SK-N-SH treated with all-trans-retinoic acid at 6 μM for 48 hours (cell line): ENCODE measurements at regions not wholly inside any gene's neighbourhood (a gene's known extent, or its start where the extent isn't known, plus 50 kb on each side); places are given as distances from the start of the nearest gene placed in this dataset.

Experiments
- ATAC-seq: fragments of 200-7000 bp; cut with Tn5 transposase; 3 replicates; pipeline ENCODE4 v1.9.1; 2020; ENCODE audit warnings: mild to moderate bottlenecking, moderate library complexity
- ARNTL ChIP-seq: fragments of 450-650 bp; formaldehyde crosslinking; IDR thresholded peaks from 2 replicates; pipeline ENCODE4 v1.5.0; 2020; ENCODE audit warnings: low read depth, mild to moderate bottlenecking, moderate library complexity, borderline replicate concordance
- BACH2 ChIP-seq: fragments of 250-450 bp; sonication (Bioruptor Pico); IDR thresholded peaks from 2 replicates; pipeline ENCODE4 v1.9.0; 2021; ENCODE audit warnings: mild to moderate bottlenecking, borderline replicate concordance
- CSDC2 ChIP-seq: fragments of 250-450 bp; sonication (Bioruptor Pico); IDR thresholded peaks from 2 replicates; pipeline ENCODE4 v1.5.0; 2020; ENCODE audit warnings: mild to moderate bottlenecking, moderate library complexity
- ESRRG ChIP-seq: fragments of 250-450 bp; sonication (Bioruptor Pico); IDR thresholded peaks from 2 replicates; pipeline ENCODE4 v1.6.1; 2021; ENCODE audit warnings: mild to moderate bottlenecking
- GLIS3 ChIP-seq: fragments of 250-450 bp; sonication (Bioruptor Pico); IDR thresholded peaks from 2 replicates; pipeline ENCODE4 v1.5.0; 2020; ENCODE audit warnings: mild to moderate bottlenecking, moderate library complexity
- ISL1 ChIP-seq: fragments of 250-450 bp; sonication (Bioruptor Pico); IDR thresholded peaks from 2 replicates; pipeline ENCODE4 v2.1.2; 2022; ENCODE audit warnings: mild to moderate bottlenecking, moderate library complexity
- OSR1 ChIP-seq: fragments of 250-450 bp; sonication (Bioruptor Pico); IDR thresholded peaks from 2 replicates; pipeline ENCODE4 v1.8.0; 2022; ENCODE audit warnings: moderate library complexity, mild to moderate bottlenecking, inconsistent platforms
- PPARA ChIP-seq: fragments of 250-450 bp; sonication (Bioruptor Pico); IDR thresholded peaks from 2 replicates; pipeline ENCODE4 v1.5.0; 2020; ENCODE audit warnings: mild to moderate bottlenecking, borderline replicate concordance
- RARB ChIP-seq: fragments of 250-450 bp; sonication (Bioruptor Pico); IDR thresholded peaks from 2 replicates; pipeline ENCODE4 v1.8.0; 2021; ENCODE audit warnings: mild to moderate bottlenecking, moderate library complexity
- SNAI2 ChIP-seq: fragments of 250-450 bp; sonication (Bioruptor Pico); IDR thresholded peaks from 2 replicates; pipeline ENCODE4 v1.5.0; 2020; ENCODE audit warnings: mild to moderate bottlenecking, moderate library complexity
- TCF4 ChIP-seq: fragments of 250-450 bp; sonication (Bioruptor Pico); IDR thresholded peaks from 2 replicates; pipeline ENCODE4 v1.8.0; 2021; ENCODE audit warnings: mild to moderate bottlenecking, moderate library complexity, borderline replicate concordance
- TOX ChIP-seq: fragments of 250-450 bp; sonication (Bioruptor Pico); IDR thresholded peaks from 2 replicates; pipeline ENCODE4 v1.8.0; 2021; ENCODE audit warnings: mild to moderate bottlenecking, moderate library complexity, borderline replicate concordance
- ZC3H10 ChIP-seq: fragments of 250-450 bp; sonication (Bioruptor Pico); IDR thresholded peaks from 2 replicates; pipeline ENCODE4 v1.5.1; 2021; ENCODE audit warnings: mild to moderate bottlenecking, moderate library complexity
- ZFP3 ChIP-seq: fragments of 250-450 bp; sonication (Bioruptor Pico); IDR thresholded peaks from 2 replicates; pipeline ENCODE4 v1.5.0; 2020; ENCODE audit warnings: mild to moderate bottlenecking, moderate library complexity
- ZFP30 ChIP-seq: fragments of 450-650 bp; formaldehyde crosslinking; IDR thresholded peaks from 2 replicates; pipeline ENCODE4 v1.5.0; 2022; ENCODE audit warnings: mild to moderate bottlenecking, moderate library complexity
- ZNF565 ChIP-seq: fragments of 450-650 bp; formaldehyde crosslinking; conservative IDR thresholded peaks from 2 replicates; pipeline ENCODE4 v1.5.0; 2020; ENCODE audit warnings: low read depth, mild to moderate bottlenecking, moderate library complexity
- TF ChIP-seq, protein P1 (sequence below): fragments of 250-450 bp; sonication (Bioruptor Pico); IDR thresholded peaks from 2 replicates; pipeline ENCODE4 v1.5.1; 2020; ENCODE audit warnings: low read depth, mild to moderate bottlenecking, moderate library complexity
- TF ChIP-seq, protein P2 (sequence below): fragments of 250-450 bp; sonication (Bioruptor Pico); IDR thresholded peaks from 2 replicates; pipeline ENCODE4 v1.8.0; 2020; ENCODE audit warnings: mild to moderate bottlenecking, moderate library complexity, borderline replicate concordance
- TF ChIP-seq, protein P3 (sequence below): fragments of 250-450 bp; sonication (Bioruptor Pico); IDR thresholded peaks from 2 replicates; pipeline ENCODE4 v1.5.0; 2020; ENCODE audit warnings: mild to moderate bottlenecking, moderate library complexity
- TF ChIP-seq, protein P4 (sequence below): fragments of 250-450 bp; sonication (Bioruptor Pico); IDR thresholded peaks from 2 replicates; pipeline ENCODE4 v1.8.0; 2021; ENCODE audit warnings: low read depth, mild to moderate bottlenecking, moderate library complexity, borderline replicate concordance

DNA sequence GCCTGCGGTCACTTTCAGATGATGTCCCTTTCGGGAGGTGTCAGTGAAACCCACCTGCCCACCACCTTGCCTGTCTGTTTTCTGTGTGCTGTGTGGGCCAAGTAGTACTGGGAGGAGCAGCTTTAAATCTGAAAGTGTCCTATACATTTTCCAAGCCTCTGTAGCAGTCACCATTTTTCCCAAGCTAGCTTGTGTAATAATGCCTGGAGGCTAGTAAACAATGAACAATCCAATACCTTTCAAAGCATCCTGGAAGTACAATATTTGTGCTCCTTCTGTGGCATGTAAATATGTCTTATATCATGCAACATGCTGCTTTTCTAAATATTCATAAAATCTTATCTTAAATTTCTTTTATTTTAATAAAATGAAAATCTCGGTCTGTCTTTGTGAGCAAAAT is 111.6 kb upstream of the C1GALT1C1 start (continued):
- TF ChIP-seq, protein P1, sequence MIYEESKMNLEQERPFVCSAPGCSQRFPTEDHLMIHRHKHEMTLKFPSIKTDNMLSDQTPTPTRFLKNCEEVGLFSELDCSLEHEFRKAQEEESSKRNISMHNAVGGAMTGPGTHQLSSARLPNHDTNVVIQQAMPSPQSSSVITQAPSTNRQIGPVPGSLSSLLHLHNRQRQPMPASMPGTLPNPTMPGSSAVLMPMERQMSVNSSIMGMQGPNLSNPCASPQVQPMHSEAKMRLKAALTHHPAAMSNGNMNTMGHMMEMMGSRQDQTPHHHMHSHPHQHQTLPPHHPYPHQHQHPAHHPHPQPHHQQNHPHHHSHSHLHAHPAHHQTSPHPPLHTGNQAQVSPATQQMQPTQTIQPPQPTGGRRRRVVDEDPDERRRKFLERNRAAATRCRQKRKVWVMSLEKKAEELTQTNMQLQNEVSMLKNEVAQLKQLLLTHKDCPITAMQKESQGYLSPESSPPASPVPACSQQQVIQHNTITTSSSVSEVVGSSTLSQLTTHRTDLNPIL (CRISPR knock-in tag): no peak
- TF ChIP-seq ZNF565 (CRISPR knock-in tag): no peak

DNA sequence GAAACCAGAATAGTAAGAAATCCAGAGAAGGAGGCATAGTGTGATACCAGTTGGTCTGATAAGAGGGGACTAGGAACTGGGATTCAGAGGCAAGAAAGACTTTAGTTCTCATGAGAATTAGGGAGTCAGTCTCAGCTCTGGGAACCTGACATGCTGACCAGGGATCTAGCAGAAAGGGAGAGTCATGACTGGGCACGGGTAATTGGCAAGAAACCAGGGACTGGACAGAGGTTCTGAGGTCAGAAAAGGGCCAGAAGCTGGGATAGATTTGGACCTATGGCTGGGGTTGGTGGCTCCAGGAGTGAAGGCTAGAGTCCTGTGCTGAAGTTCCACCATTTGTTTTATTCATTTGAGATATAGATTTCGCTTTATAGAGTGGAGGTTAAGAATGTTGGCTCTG is 110.2 kb upstream of the C1GALT1C1 start:
- no peak for ATAC-seq
- TF ChIP-seq, protein P2, sequence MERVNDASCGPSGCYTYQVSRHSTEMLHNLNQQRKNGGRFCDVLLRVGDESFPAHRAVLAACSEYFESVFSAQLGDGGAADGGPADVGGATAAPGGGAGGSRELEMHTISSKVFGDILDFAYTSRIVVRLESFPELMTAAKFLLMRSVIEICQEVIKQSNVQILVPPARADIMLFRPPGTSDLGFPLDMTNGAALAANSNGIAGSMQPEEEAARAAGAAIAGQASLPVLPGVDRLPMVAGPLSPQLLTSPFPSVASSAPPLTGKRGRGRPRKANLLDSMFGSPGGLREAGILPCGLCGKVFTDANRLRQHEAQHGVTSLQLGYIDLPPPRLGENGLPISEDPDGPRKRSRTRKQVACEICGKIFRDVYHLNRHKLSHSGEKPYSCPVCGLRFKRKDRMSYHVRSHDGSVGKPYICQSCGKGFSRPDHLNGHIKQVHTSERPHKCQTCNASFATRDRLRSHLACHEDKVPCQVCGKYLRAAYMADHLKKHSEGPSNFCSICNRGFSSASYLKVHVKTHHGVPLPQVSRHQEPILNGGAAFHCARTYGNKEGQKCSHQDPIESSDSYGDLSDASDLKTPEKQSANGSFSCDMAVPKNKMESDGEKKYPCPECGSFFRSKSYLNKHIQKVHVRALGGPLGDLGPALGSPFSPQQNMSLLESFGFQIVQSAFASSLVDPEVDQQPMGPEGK (CRISPR knock-in tag): no peak
- TF ChIP-seq ZFP3 (CRISPR knock-in tag) (no peak), ISL1 (no peak), RARB (CRISPR knock-in tag) (no peak), CSDC2 (CRISPR knock-in tag) (no peak), ZNF565 (CRISPR knock-in tag) (no peak), PPARA (CRISPR knock-in tag) (no peak), ESRRG (CRISPR knock-in tag) (no peak), SNAI2 (CRISPR knock-in tag) (no peak), TOX (no peak), ZFP30 (no peak), TCF4 (no peak), OSR1 (CRISPR knock-in tag) (no peak), ZC3H10 (CRISPR knock-in tag) (no peak), ARNTL (no peak), BACH2 (CRISPR knock-in tag) (no peak)
- TF ChIP-seq, protein P1 (CRISPR knock-in tag): no peak
- TF ChIP-seq, protein P3, sequence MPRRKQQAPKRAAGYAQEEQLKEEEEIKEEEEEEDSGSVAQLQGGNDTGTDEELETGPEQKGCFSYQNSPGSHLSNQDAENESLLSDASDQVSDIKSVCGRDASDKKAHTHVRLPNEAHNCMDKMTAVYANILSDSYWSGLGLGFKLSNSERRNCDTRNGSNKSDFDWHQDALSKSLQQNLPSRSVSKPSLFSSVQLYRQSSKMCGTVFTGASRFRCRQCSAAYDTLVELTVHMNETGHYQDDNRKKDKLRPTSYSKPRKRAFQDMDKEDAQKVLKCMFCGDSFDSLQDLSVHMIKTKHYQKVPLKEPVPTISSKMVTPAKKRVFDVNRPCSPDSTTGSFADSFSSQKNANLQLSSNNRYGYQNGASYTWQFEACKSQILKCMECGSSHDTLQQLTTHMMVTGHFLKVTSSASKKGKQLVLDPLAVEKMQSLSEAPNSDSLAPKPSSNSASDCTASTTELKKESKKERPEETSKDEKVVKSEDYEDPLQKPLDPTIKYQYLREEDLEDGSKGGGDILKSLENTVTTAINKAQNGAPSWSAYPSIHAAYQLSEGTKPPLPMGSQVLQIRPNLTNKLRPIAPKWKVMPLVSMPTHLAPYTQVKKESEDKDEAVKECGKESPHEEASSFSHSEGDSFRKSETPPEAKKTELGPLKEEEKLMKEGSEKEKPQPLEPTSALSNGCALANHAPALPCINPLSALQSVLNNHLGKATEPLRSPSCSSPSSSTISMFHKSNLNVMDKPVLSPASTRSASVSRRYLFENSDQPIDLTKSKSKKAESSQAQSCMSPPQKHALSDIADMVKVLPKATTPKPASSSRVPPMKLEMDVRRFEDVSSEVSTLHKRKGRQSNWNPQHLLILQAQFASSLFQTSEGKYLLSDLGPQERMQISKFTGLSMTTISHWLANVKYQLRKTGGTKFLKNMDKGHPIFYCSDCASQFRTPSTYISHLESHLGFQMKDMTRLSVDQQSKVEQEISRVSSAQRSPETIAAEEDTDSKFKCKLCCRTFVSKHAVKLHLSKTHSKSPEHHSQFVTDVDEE (CRISPR knock-in tag): no peak
- TF ChIP-seq, protein P4, sequence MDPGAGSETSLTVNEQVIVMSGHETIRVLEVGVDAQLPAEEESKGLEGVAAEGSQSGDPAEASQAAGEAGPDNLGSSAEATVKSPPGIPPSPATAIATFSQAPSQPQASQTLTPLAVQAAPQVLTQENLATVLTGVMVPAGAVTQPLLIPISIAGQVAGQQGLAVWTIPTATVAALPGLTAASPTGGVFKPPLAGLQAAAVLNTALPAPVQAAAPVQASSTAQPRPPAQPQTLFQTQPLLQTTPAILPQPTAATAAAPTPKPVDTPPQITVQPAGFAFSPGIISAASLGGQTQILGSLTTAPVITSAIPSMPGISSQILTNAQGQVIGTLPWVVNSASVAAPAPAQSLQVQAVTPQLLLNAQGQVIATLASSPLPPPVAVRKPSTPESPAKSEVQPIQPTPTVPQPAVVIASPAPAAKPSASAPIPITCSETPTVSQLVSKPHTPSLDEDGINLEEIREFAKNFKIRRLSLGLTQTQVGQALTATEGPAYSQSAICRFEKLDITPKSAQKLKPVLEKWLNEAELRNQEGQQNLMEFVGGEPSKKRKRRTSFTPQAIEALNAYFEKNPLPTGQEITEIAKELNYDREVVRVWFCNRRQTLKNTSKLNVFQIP: no peak
- TF ChIP-seq, all 23 proteins: peak for 0

DNA sequence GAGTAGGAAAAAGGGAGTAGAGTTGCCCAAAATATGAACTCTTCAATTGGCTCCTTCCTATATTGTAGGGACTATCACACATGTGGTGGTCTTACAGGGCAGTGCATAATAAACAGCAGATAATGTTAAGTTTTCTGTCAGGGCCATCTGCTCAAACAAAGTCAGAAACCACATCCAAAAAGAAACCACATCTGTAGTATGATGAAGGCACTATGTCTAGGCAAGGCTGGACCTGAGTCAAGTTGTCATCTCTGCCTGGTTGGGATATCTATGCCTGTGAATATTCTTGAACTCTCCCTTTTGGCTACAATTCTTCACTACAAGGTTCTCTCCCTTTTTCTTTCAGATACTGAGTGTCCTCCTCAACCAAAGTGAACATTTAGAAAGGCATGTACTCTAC is 109.4 kb upstream of the C1GALT1C1 start:
- no peak for ATAC-seq
- TF ChIP-seq ZFP30: no peak
- TF ChIP-seq CSDC2 (CRISPR knock-in tag): no peak
- no peak for TF ChIP-seq PPARA (CRISPR knock-in tag)
- no peak for TF ChIP-seq TCF4
- no peak for TF ChIP-seq OSR1 (CRISPR knock-in tag)
- TF ChIP-seq, protein P1 (CRISPR knock-in tag): no peak
- no peak for TF ChIP-seq GLIS3
- no peak for TF ChIP-seq BACH2 (CRISPR knock-in tag)
- TF ChIP-seq ESRRG (CRISPR knock-in tag): no peak
- TF ChIP-seq ARNTL: no peak
- TF ChIP-seq ZC3H10 (CRISPR knock-in tag): no peak
- TF ChIP-seq ZNF565 (CRISPR knock-in tag): no peak
